Bone marrow (tissue), 2 donors: ENCODE measurements at regions not wholly inside any gene's neighbourhood (a gene's known extent, or its start where the extent isn't known, plus 50 kb on each side); places are given as distances from the start of the nearest gene placed in this dataset.

Experiments
- DNase-seq, 2 donors: peaks; one replicate each; lab custom pipeline; 2025; lab: John Stamatoyannopoulos, UW

GRCh38 chr1:184219414-184219813, 167.4 kb upstream of the C1orf21 start:
- DNase-seq = no peak

DNA sequence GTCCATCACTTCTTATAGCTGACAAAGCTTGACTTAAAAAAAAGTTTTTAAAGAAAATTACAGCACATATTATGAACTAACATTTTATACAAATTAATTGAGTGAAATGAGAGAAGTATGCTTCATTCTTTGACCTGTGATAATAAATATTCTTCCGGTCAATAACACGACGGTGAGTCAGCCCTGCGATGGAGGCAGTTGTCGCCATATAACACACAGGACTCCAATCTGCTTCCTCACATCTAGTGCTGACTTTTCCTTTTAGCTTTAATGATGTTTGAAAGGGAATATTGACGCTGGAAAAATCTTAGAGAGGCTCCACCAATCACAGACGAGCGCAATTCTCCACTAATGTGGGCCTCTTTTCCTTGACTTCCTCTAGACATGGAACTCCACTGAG, 166.9 kb upstream of the C1orf21 start:
- no peak for DNase-seq

GRCh38 chr1:184221087-184221486, 165.7 kb upstream of the C1orf21 start:
- DNase-seq = no peak

- peak in 1 of 2 donors; percentile 43 for DNase-seq
These were observed 164.2 kb upstream of the C1orf21 start for GRCh38 chr1:184222652-184223052.

- DNase-seq = no peak
These were observed 163.6 kb upstream of the C1orf21 start for GRCh38 chr1:184223216-184223615.

DNA sequence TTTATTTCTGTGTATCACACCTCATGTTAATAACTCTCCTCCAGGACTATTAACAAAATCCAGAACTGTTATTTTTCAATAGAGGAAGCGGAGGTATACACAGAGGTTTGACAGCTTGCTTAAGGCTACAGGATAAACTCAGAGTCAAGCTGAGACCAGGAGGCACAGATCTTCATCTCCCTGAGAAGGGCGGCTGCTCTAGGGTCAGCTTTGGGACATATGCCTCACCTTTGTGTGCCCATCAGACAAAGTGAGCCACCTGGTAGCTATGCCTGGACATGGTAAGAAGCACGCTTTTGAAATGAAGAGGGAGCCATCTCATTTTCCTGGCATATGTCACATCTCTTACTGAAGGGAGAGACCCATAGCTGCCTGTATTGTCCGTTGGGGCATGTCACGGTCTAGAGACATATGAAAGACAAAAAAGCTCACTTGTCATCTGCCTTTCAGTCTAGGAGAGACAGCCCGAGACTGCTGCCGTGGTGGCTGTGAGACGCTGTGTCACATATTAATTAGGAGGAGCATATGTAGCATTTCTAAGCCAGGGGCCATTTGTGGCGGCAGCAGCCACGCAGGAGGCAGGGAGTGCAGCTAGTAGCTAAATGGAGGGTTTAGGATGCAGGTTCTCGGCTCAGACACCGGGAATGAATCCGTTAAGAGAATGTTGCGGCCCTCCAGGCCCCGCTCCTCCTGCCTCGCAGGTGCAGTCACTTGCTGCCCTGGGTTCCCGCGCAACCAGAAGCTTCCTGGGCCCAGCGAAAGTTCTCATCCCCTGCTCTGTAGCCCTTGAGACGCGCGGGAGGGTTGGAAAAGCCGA, 161.3 kb upstream of the C1orf21 start:
- DNase-seq = no peak

DNA sequence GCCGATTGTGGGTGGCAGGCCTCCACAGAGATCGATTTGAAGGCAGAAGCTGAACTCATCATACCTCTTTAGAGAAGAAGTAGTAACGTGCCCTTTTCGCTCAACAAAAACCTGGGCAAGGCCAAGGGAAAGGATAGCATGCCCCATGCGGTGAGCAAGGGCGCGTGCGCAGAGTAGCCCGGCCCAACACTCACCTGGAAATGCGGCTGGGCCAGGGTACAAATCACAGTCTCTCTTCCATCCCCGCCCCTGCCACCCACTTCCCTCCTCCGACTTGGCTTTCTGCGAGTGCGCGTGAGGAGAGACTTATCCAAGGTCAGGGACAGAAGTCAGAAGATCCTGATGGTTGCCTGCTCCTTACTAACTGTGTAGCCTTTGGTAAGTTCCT, 160.7 kb upstream of the C1orf21 start:
- DNase-seq = no peak

GRCh38 chr1:184228558-184228957, 158.3 kb upstream of the C1orf21 start:
- DNase-seq = no peak

DNA sequence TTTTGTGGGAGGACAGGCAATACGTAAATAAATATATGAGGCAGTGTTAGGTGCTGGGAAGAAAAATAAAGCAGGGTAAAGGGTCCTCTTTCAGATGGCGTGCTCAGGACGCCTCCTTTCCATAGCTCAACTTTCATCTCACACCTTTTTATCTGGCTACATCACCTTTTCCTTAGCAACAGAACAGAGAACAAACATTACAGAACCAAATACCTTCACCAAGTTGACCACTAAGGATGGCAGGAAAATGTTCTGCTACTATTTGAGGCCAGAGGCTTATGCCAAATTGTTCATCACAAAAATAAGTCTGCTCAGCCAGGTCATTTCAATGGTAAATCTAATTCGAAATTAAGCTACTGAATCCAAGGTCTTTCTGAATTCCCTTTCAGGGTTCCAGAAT, 149.2 kb upstream of the C1orf21 start:
- DNase-seq = no peak

GRCh38 chr1:184241446-184241845, 145.4 kb upstream of the C1orf21 start:
- no peak for DNase-seq

- peak in 1 of 2 donors; percentile 8 for DNase-seq
These were observed 144.3 kb upstream of the C1orf21 start for GRCh38 chr1:184242507-184242943.

DNA sequence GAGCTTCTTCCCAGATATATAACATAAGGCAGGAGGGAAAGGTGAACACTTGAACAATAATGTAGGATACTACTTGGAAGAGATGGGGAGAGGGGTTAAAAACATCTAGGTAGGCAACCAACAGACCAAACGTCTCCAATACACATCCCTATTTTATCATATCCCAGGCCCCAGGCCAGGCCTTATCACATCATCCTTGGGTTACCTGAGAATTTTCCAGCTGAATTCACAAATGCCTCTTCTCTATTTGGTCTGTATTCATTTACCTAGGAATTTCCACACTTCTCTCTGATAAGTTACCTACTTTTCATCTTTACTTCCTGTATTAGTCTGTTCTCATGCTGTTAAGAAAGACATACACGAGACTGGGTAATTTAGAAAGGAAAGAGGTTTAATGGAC, 141.9 kb upstream of the C1orf21 start:
- no peak for DNase-seq

DNA sequence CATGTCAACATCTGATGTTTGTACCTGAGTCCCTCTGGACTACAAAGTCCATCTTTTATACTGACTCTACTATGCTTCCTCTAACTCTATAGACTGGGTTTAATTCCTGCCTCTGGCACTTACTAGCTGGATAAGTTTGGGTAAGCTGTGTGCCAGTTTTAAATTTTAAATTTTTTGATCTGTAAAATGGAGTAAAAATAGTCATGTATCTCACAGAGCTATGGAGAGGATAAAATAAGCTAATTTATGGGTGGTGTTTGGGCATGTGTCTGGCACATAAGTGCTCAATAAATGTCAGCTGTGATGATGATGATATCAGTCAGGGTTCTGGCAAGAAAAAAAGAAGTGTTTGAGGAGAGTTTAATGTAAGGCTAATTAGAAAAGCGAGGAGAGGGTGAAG, 139.2 kb upstream of the C1orf21 start:
- no peak for DNase-seq

GRCh38 chr1:184253921-184254320, 132.9 kb upstream of the C1orf21 start:
- DNase-seq = no peak

- no peak for DNase-seq
These were observed 132.0 kb upstream of the C1orf21 start for GRCh38 chr1:184254849-184255248.

- no peak for DNase-seq
These were observed 131.3 kb upstream of the C1orf21 start for GRCh38 chr1:184255560-184255959.

GRCh38 chr1:184257873-184258272, 129.0 kb upstream of the C1orf21 start:
- no peak for DNase-seq

GRCh38 chr1:184258525-184258924, 128.3 kb upstream of the C1orf21 start:
- no peak for DNase-seq

DNA sequence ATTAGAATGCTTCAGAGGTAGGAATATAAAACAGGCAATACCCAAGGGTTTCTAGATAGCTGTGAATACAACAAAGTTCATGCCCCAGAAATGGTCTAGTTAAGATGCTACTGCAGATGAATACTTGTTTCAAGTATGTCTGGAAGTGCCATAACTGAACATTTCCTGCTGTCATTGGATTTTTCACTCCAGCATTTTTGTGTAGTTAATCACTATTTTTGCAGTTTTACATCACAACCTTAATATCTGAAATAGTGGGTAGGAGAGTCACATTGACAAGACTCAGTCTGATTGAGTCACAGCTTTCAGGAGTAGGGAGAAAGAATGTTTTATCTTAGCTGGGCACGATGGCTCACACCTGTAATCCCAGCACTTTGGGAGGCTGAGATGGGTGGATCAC, 126.4 kb upstream of the C1orf21 start:
- no peak for DNase-seq

- no peak for DNase-seq
These were observed 124.7 kb upstream of the C1orf21 start for GRCh38 chr1:184262109-184262508.

DNA sequence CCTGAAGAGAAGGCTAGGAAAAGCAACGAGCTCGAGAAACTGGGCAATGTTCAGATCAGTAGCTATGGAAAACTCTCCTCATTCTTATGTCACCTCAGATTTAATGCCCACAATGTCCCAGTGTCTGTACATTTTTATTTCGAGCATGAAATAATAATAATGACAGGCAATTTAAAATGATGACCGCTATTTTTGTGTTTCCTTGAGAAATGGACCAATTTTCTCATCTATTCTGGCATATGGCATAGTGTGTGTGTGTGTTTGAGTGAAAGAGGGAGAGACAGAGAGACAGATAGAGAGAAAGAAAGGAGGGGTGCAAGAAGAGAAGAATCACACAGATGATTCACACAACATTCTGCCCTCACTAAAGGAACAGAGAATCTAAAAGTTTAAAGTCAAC, 119.1 kb upstream of the C1orf21 start:
- no peak for DNase-seq

GRCh38 chr1:184270556-184270955, 116.3 kb upstream of the C1orf21 start:
- no peak for DNase-seq

- DNase-seq = no peak
These were observed 114.5 kb upstream of the C1orf21 start for GRCh38 chr1:184272175-184272866.

- no peak for DNase-seq
These were observed 110.4 kb upstream of the C1orf21 start for GRCh38 chr1:184276416-184276815.
